HEK293T (cell line): ENCODE measurements at regions not wholly inside any gene's neighbourhood (a gene's known extent, or its start where the extent isn't known, plus 50 kb on each side); places are given as distances from the start of the nearest gene placed in this dataset.
"Not testable (repeated sequence)": the region's sequence is repeated elsewhere in the genome, so short reads cannot be mapped to it uniquely, and the experiment has no call there.

Source experiments
- CTCF ChIA-PET: fragments of 350-600 bp; formaldehyde crosslinking; extraction: SDS; loops from one replicate; lab custom pipeline; 2021; ENCODE audit warnings: antibody characterized with exemption, inconsistent platforms; lab: Yijun Ruan, JAX
- POLR2A ChIA-PET: fragments of 350-600 bp; formaldehyde crosslinking; extraction: SDS; loops from one replicate; lab custom pipeline; 2020; ENCODE audit warnings: antibody characterized with exemption, inconsistent platforms; lab: Yijun Ruan, JAX
- DNase-seq: peaks from one replicate; pipeline ENCODE4 v3.0.0; 2012; ENCODE audit warnings: mixed read lengths; ENCODE audit errors: extremely low spot score
- ARNT ChIP-seq: fragments of 450-650 bp; IDR thresholded peaks from 2 replicates; pipeline ENCODE4 v1.6.1; 2017; ENCODE audit warnings: mild to moderate bottlenecking
- BHLHE40 ChIP-seq: fragments of 450-650 bp; IDR thresholded peaks from 2 replicates; pipeline ENCODE4 v1.6.1; 2016; ENCODE audit warnings: mild to moderate bottlenecking, moderate library complexity, borderline replicate concordance
- CTBP1 ChIP-seq: fragments of 450-650 bp; IDR thresholded peaks from 2 replicates; pipeline ENCODE4 v1.6.1; 2016; ENCODE audit warnings: borderline replicate concordance
- ELF4 ChIP-seq: fragments of 450-650 bp; IDR thresholded peaks from 2 replicates; pipeline ENCODE4 v1.6.1; 2017; ENCODE audit warnings: antibody characterized with exemption
- FOXA1 ChIP-seq: fragments of 450-650 bp; IDR thresholded peaks from 2 replicates; pipeline ENCODE4 v1.6.1; 2016; ENCODE audit warnings: mild to moderate bottlenecking
- FOXK2 ChIP-seq: fragments of 450-650 bp; IDR thresholded peaks from 2 replicates; pipeline ENCODE4 v1.6.1; 2016; ENCODE audit warnings: mild to moderate bottlenecking
- FOXM1 ChIP-seq: fragments of 450-650 bp; IDR thresholded peaks from 2 replicates; pipeline ENCODE4 v1.6.1; 2017; ENCODE audit warnings: mild to moderate bottlenecking, borderline replicate concordance
- HDGF ChIP-seq: fragments of 450-650 bp; IDR thresholded peaks from 2 replicates; pipeline ENCODE4 v1.6.1; 2017; ENCODE audit warnings: antibody characterized with exemption, borderline replicate concordance
- L3MBTL2 ChIP-seq: fragments of 450-650 bp; conservative IDR thresholded peaks from 2 replicates; pipeline ENCODE4 v1.6.1; 2016; ENCODE audit warnings: mild to moderate bottlenecking
- LEF1 ChIP-seq: fragments of 450-650 bp; IDR thresholded peaks from 2 replicates; pipeline ENCODE4 v1.6.1; 2017; ENCODE audit warnings: mild to moderate bottlenecking, borderline replicate concordance
- NFRKB ChIP-seq: fragments of 450-650 bp; IDR thresholded peaks from 2 replicates; pipeline ENCODE4 v1.6.1; 2016; ENCODE audit warnings: mild to moderate bottlenecking, moderate library complexity
- PKNOX1 ChIP-seq: fragments of 450-650 bp; IDR thresholded peaks from 2 replicates; pipeline ENCODE4 v1.6.1; 2016
- SP1 ChIP-seq: fragments of 450-650 bp; IDR thresholded peaks from 2 replicates; pipeline ENCODE4 v1.6.1; 2017
- SUZ12 ChIP-seq: fragments of 450-650 bp; IDR thresholded peaks from 2 replicates; pipeline ENCODE4 v1.6.1; 2016; ENCODE audit warnings: mild to moderate bottlenecking
- TARDBP ChIP-seq: fragments of 450-650 bp; IDR thresholded peaks from 2 replicates; pipeline ENCODE4 v1.6.1; 2016
- ZNF384 ChIP-seq: fragments of 450-650 bp; IDR thresholded peaks from 2 replicates; pipeline ENCODE4 v1.6.1; 2016

GRCh38 chr12:67103521-67103920 is 165.6 kb upstream of the CAND1 start:
- CTCF ChIA-PET, result no interaction called here
- DNase-seq, result no peak
- TF ChIP-seq TARDBP, result no peak
- no peak for TF ChIP-seq ZNF384
- no peak for TF ChIP-seq CTBP1
- TF ChIP-seq BHLHE40, result no peak
- TF ChIP-seq LEF1, result no peak
- TF ChIP-seq SUZ12, result no peak
- no peak for TF ChIP-seq SP1
- no peak for TF ChIP-seq FOXK2
- TF ChIP-seq HDGF, result no peak
- no peak for TF ChIP-seq FOXA1
- no peak for TF ChIP-seq PKNOX1
- TF ChIP-seq ELF4, result no peak
- POLR2A ChIA-PET, result no interaction called here

- POLR2A ChIA-PET, result no interaction called here
- CTCF ChIA-PET, result interaction anchor here (0.6 kb wide), 1 partner anchor 19 kb away, joined by 3 read pairs; no protein-coding TSS in a partner anchor
- TF ChIP-seq FOXM1 (no peak), FOXK2 (no peak), CTBP1 (no peak), ZNF384 (no peak)
- DNase-seq, result no peak
These were observed 161.9 kb upstream of the CAND1 start for GRCh38 chr12:67107235-67107634.

GRCh38 chr12:67107751-67108269 is 161.3 kb upstream of the CAND1 start:
- no peak for TF ChIP-seq ARNT
- no peak for TF ChIP-seq ELF4
- no peak for TF ChIP-seq TARDBP
- no peak for TF ChIP-seq FOXM1
- no peak for TF ChIP-seq FOXA1
- no peak for TF ChIP-seq L3MBTL2
- TF ChIP-seq HDGF, result no peak
- no peak for TF ChIP-seq LEF1
- TF ChIP-seq NFRKB, result no peak
- TF ChIP-seq FOXK2, result no peak
- TF ChIP-seq PKNOX1, result no peak
- TF ChIP-seq SUZ12, result no peak
- no peak for TF ChIP-seq ZNF384
- no peak for TF ChIP-seq SP1
- no peak for TF ChIP-seq CTBP1
- ChIA-PET POLR2A (no interaction called here), CTCF (interaction anchor here (0.6 kb wide), 1 partner anchor 18 kb away, joined by 3 read pairs; no protein-coding TSS in a partner anchor)
- no peak for DNase-seq

- POLR2A ChIA-PET, DNase-seq, CTCF ChIA-PET: not testable (repeated sequence)
- TF ChIP-seq ZNF384, result peak; percentile 26; the same call in 1 of the 2 replicates
These were observed 158.8 kb upstream of the CAND1 start for GRCh38 chr12:67110345-67110744.

- DNase-seq, result no peak
- ChIA-PET POLR2A (no interaction called here), CTCF (no interaction called here)
- no peak for TF ChIP-seq SUZ12
- no peak for TF ChIP-seq TARDBP
- TF ChIP-seq ELF4, result no peak
- TF ChIP-seq LEF1, result no peak
- no peak for TF ChIP-seq NFRKB
- no peak for TF ChIP-seq HDGF
- TF ChIP-seq ARNT, result no peak
- TF ChIP-seq FOXK2, result no peak
- TF ChIP-seq L3MBTL2, result no peak
- no peak for TF ChIP-seq SP1
- no peak for TF ChIP-seq PKNOX1
- no peak for TF ChIP-seq BHLHE40
- no peak for TF ChIP-seq ZNF384
- no peak for TF ChIP-seq FOXM1
- TF ChIP-seq FOXA1, result no peak
- no peak for TF ChIP-seq CTBP1
These were observed 158.0 kb upstream of the CAND1 start for GRCh38 chr12:67111182-67111581.

GRCh38 chr12:67112586-67112985 is 156.6 kb upstream of the CAND1 start:
- TF ChIP-seq BHLHE40 (no peak), ZNF384 (no peak), FOXK2 (no peak), ELF4 (no peak), NFRKB (no peak), FOXM1 (no peak), SP1 (no peak), PKNOX1 (no peak), TARDBP (no peak), L3MBTL2 (no peak), ARNT (no peak), FOXA1 (no peak), HDGF (no peak), SUZ12 (no peak), CTBP1 (no peak), LEF1 (no peak)
- ChIA-PET CTCF (no interaction called here), POLR2A (no interaction called here)
- DNase-seq, result no peak
